CD8-positive, alpha-beta memory T cell (primary cell): ENCODE measurements at regions not wholly inside any gene's neighbourhood (a gene's known extent, or its start where the extent isn't known, plus 50 kb on each side); places are given as distances from the start of the nearest gene placed in this dataset.

ENCODE experiments used
- CTCF ChIA-PET: fragments of 350-600 bp; sonication (Branson Sonifier 250); formaldehyde crosslinking; loops from one replicate; lab custom pipeline; 2021; ENCODE audit warnings: antibody characterized with exemption; lab: Charles Lee
- POLR2A ChIA-PET: fragments of 350-600 bp; sonication (Branson Sonifier 250); formaldehyde crosslinking; loops from one replicate; lab custom pipeline; 2021; ENCODE audit warnings: antibody characterized with exemption; lab: Charles Lee
- DNase-seq, 5 donors: peaks; one replicate each; pipeline versions ENCODE4 v3.0.0 to v3.0.0-alpha.2; 2020 to 2022; ENCODE audit warnings: mixed read lengths in 1 of 5
- H3K27ac ChIP-seq: one replicate; pipeline ENCODE4 v1.7.0; 2013; ENCODE audit warnings: low read depth, mild to moderate bottlenecking, low read length, moderate library complexity
- H3K27me3 ChIP-seq: 2 replicates; pipeline ENCODE4 v1.7.0; 2013; ENCODE audit warnings: low read length, mild to moderate bottlenecking; ENCODE audit not compliant: insufficient read depth, poor library complexity, severe bottlenecking
- H3K36me3 ChIP-seq: 2 replicates; pipeline ENCODE4 v1.7.0; 2013; ENCODE audit warnings: mild to moderate bottlenecking, low read length, moderate library complexity; ENCODE audit not compliant: insufficient read depth
- H3K4me1 ChIP-seq: 2 replicates; pipeline ENCODE4 v1.7.0; 2013; ENCODE audit warnings: mild to moderate bottlenecking, low read length, moderate library complexity; ENCODE audit not compliant: insufficient read depth
- H3K4me3 ChIP-seq: 2 replicates; pipeline ENCODE4 v1.7.0; 2013; ENCODE audit warnings: mild to moderate bottlenecking, low read length
- H3K9me3 ChIP-seq: 2 replicates; pipeline ENCODE4 v1.7.0; 2013; ENCODE audit warnings: mild to moderate bottlenecking, low read length
- H3K27ac Mint-ChIP-seq, 8 donors: one replicate each; pipeline ENCODE4 v1.8.0; 2020 to 2021; ENCODE audit warnings: mixed read lengths in 8 of 8, mild to moderate bottlenecking in 6 of 8, inconsistent platforms in 3 of 8, moderate library complexity in 3 of 8
- H3K27me3 Mint-ChIP-seq, 2 donors: one replicate each; pipeline ENCODE4 v1.8.0; 2020 to 2021; ENCODE audit warnings: mixed read lengths in 2 of 2, mild to moderate bottlenecking in 1 of 2, moderate library complexity in 1 of 2
- H3K36me3 Mint-ChIP-seq, 3 donors: one replicate each; pipeline ENCODE4 v1.8.0; 2020 to 2021; ENCODE audit warnings: mixed read lengths in 3 of 3, inconsistent platforms in 1 of 3, mild to moderate bottlenecking in 1 of 3
- H3K4me1 Mint-ChIP-seq, 3 donors: one replicate each; pipeline ENCODE4 v1.8.0; 2020 to 2021; ENCODE audit warnings: mixed read lengths in 3 of 3, inconsistent platforms in 1 of 3, mild to moderate bottlenecking in 1 of 3
- H3K4me3 Mint-ChIP-seq, 7 donors: one replicate each; pipeline ENCODE4 v1.8.0; 2020 to 2021; ENCODE audit warnings: mixed read lengths in 7 of 7, mild to moderate bottlenecking in 6 of 7, moderate library complexity in 4 of 7, inconsistent platforms in 2 of 7
- H3K9me3 Mint-ChIP-seq, 5 donors: one replicate each; pipeline ENCODE4 v1.8.0; 2020 to 2022; ENCODE audit warnings: mixed read lengths in 5 of 5, mild to moderate bottlenecking in 3 of 5, moderate library complexity in 2 of 5, inconsistent platforms in 1 of 5

- H3K4me1 ChIP-seq, result no peaks in the 10 kb centered on the region
- no peaks in the 10 kb centered on the region for H3K9me3 ChIP-seq
- Mint-ChIP-seq H3K4me3 (no peak overlapping the region), H3K27me3 (peaks cover 0 to 7% of the 10 kb centered on the region in 2 donors), H3K4me1 (no peaks in the 10 kb centered on the region), H3K27ac (no peak overlapping the region), H3K36me3 (no peaks in the 10 kb centered on the region), H3K9me3 (no peaks in the 10 kb centered on the region)
- H3K4me3 ChIP-seq, result no peak overlapping the region
- no peak overlapping the region for H3K27ac ChIP-seq
- ChIA-PET CTCF (no interaction called here), POLR2A (no interaction called here)
- DNase-seq, result no peak
- no peaks in the 10 kb centered on the region for H3K27me3 ChIP-seq
- no peaks in the 10 kb centered on the region for H3K36me3 ChIP-seq
Observed at GRCh38 chr3:34292605-34293300, 494.3 kb downstream of the PDCD6IP start.

GRCh38 chr3:34294240-34294639, 495.8 kb downstream of the PDCD6IP start:
- Mint-ChIP-seq H3K4me3 (no peak overlapping the region), H3K36me3 (no peaks in the 10 kb centered on the region), H3K27ac (no peak overlapping the region), H3K9me3 (no peaks in the 10 kb centered on the region), H3K27me3 (peaks cover 0 to 6% of the 10 kb centered on the region in 2 donors), H3K4me1 (no peaks in the 10 kb centered on the region)
- H3K4me3 ChIP-seq, result no peak overlapping the region
- POLR2A ChIA-PET, result no interaction called here
- no peaks in the 10 kb centered on the region for H3K27me3 ChIP-seq
- no peaks in the 10 kb centered on the region for H3K36me3 ChIP-seq
- no peak for DNase-seq
- no peaks in the 10 kb centered on the region for H3K9me3 ChIP-seq
- no peaks in the 10 kb centered on the region for H3K4me1 ChIP-seq
- CTCF ChIA-PET, result no interaction called here
- no peak overlapping the region for H3K27ac ChIP-seq

GRCh38 chr3:34296796-34297195, 498.4 kb downstream of the PDCD6IP start:
- Histone ChIP-seq H3K27me3 (no peaks in the 10 kb centered on the region), H3K27ac (no peak overlapping the region), H3K36me3 (no peaks in the 10 kb centered on the region), H3K9me3 (no peaks in the 10 kb centered on the region), H3K4me1 (no peaks in the 10 kb centered on the region), H3K4me3 (no peak overlapping the region)
- no peak overlapping the region for H3K27ac Mint-ChIP-seq
- no peak for DNase-seq
- CTCF ChIA-PET, result no interaction called here
- POLR2A ChIA-PET, result no interaction called here
- no peaks in the 10 kb centered on the region for H3K36me3 Mint-ChIP-seq
- no peak overlapping the region for H3K4me3 Mint-ChIP-seq
- H3K27me3 Mint-ChIP-seq, result peaks cover 0 to 6% of the 10 kb centered on the region in 2 donors
- no peaks in the 10 kb centered on the region for H3K4me1 Mint-ChIP-seq
- no peaks in the 10 kb centered on the region for H3K9me3 Mint-ChIP-seq

- Mint-ChIP-seq H3K4me1 (no peaks in the 10 kb centered on the region), H3K9me3 (no peaks in the 10 kb centered on the region), H3K27me3 (peaks cover 0 to 9% of the 10 kb centered on the region in 2 donors), H3K27ac (no peak overlapping the region), H3K4me3 (no peak overlapping the region), H3K36me3 (no peaks in the 10 kb centered on the region)
- no peaks in the 10 kb centered on the region for H3K36me3 ChIP-seq
- H3K4me3 ChIP-seq, result no peak overlapping the region
- POLR2A ChIA-PET, result no interaction called here
- no peaks in the 10 kb centered on the region for H3K27me3 ChIP-seq
- H3K9me3 ChIP-seq, result no peaks in the 10 kb centered on the region
- H3K4me1 ChIP-seq, result no peaks in the 10 kb centered on the region
- CTCF ChIA-PET, result no interaction called here
- H3K27ac ChIP-seq, result no peak overlapping the region
- no peak for DNase-seq
Observed at GRCh38 chr3:34298653-34299052, 500.2 kb downstream of the PDCD6IP start.

DNA sequence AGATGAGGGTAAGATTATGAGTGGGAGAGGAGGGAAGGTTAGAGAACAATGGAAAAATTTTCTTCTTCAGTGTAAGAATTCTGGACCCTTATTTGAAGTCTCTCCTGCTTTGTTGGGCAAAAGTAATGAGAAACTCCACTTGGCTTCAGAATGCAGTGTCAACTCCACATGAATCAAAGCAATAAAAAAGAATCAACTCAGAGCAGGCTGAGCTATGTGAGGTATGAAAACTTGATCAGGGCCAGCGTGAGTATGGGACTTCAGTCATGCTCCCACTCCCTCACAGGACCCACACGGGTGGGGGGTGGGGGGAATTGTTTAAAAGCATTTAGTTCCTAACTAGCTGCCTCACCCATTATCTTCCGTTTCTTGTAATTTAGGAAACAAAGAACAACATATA, 502.2 kb downstream of the PDCD6IP start:
- no peaks in the 10 kb centered on the region for H3K36me3 Mint-ChIP-seq
- no peaks in the 10 kb centered on the region for H3K4me1 ChIP-seq
- H3K27me3 ChIP-seq, result no peaks in the 10 kb centered on the region
- H3K27ac Mint-ChIP-seq, result no peak overlapping the region
- H3K4me3 ChIP-seq, result no peak overlapping the region
- no peak overlapping the region for H3K27ac ChIP-seq
- H3K9me3 Mint-ChIP-seq, result no peaks in the 10 kb centered on the region
- peaks cover 0 to 9% of the 10 kb centered on the region in 2 donors for H3K27me3 Mint-ChIP-seq
- ChIA-PET CTCF (no interaction called here), POLR2A (no interaction called here)
- no peaks in the 10 kb centered on the region for H3K9me3 ChIP-seq
- H3K4me1 Mint-ChIP-seq, result peaks cover 0 to 3% (median 2%) of the 10 kb centered on the region in 3 donors
- H3K36me3 ChIP-seq, result no peaks in the 10 kb centered on the region
- no peak overlapping the region for H3K4me3 Mint-ChIP-seq
- DNase-seq, result no peak

DNA sequence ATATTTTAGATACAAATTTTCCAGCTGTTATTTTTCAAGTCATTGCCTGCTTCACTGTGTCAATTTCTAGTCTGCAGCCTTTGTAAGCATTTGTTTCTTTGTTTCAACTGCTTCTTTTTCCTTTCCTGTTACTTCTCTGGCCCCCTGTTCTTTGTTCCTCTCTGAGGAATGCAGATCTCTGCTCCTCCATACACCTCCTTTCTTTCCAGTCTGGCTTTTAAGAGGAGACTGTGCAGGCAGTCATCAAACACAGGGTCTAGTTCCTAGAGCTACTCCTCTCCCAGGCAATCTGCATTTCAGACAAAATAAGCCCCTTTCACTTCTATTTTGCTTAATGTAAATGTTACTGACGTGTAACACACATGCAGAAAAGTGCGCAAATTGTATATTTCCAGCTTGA, 502.9 kb downstream of the PDCD6IP start:
- Histone ChIP-seq H3K27ac (no peak overlapping the region), H3K36me3 (no peaks in the 10 kb centered on the region), H3K4me1 (no peaks in the 10 kb centered on the region), H3K9me3 (no peaks in the 10 kb centered on the region), H3K27me3 (no peaks in the 10 kb centered on the region), H3K4me3 (no peak overlapping the region)
- CTCF ChIA-PET, result no interaction called here
- DNase-seq, result no peak
- POLR2A ChIA-PET, result no interaction called here
- Mint-ChIP-seq H3K4me1 (peaks cover 0 to 3% (median 2%) of the 10 kb centered on the region in 3 donors), H3K4me3 (no peak overlapping the region), H3K27me3 (peaks cover 0 to 9% of the 10 kb centered on the region in 2 donors), H3K9me3 (no peaks in the 10 kb centered on the region), H3K27ac (no peak overlapping the region), H3K36me3 (no peaks in the 10 kb centered on the region)

GRCh38 chr3:34305266-34305665, 506.8 kb downstream of the PDCD6IP start:
- no peak overlapping the region for H3K4me3 ChIP-seq
- no peak overlapping the region for H3K27ac ChIP-seq
- POLR2A ChIA-PET, result no interaction called here
- no peaks in the 10 kb centered on the region for H3K4me1 ChIP-seq
- CTCF ChIA-PET, result no interaction called here
- H3K27me3 ChIP-seq, result no peaks in the 10 kb centered on the region
- no peaks in the 10 kb centered on the region for H3K9me3 Mint-ChIP-seq
- H3K36me3 Mint-ChIP-seq, result no peaks in the 10 kb centered on the region
- peak overlapping the region in 1 of 8 donors; percentile 6 for H3K27ac Mint-ChIP-seq
- no peak for DNase-seq
- no peak overlapping the region for H3K4me3 Mint-ChIP-seq
- H3K9me3 ChIP-seq, result no peaks in the 10 kb centered on the region
- no peaks in the 10 kb centered on the region for H3K36me3 ChIP-seq
- peaks cover 0 to 3% (median 2%) of the 10 kb centered on the region in 3 donors for H3K4me1 Mint-ChIP-seq
- peaks cover 0 to 4% of the 10 kb centered on the region in 2 donors for H3K27me3 Mint-ChIP-seq

GRCh38 chr3:34312684-34313083, 514.3 kb downstream of the PDCD6IP start:
- Histone ChIP-seq H3K27ac (no peak overlapping the region), H3K9me3 (no peaks in the 10 kb centered on the region), H3K4me1 (no peaks in the 10 kb centered on the region), H3K27me3 (no peaks in the 10 kb centered on the region), H3K36me3 (no peaks in the 10 kb centered on the region), H3K4me3 (no peak overlapping the region)
- ChIA-PET POLR2A (no interaction called here), CTCF (no interaction called here)
- peaks cover 0 to under 1% (median 0%) of the 10 kb centered on the region in 5 donors for H3K9me3 Mint-ChIP-seq
- H3K4me3 Mint-ChIP-seq, result no peak overlapping the region
- H3K27ac Mint-ChIP-seq, result no peak overlapping the region
- H3K36me3 Mint-ChIP-seq, result no peaks in the 10 kb centered on the region
- DNase-seq, result no peak
- H3K27me3 Mint-ChIP-seq, result no peaks in the 10 kb centered on the region
- H3K4me1 Mint-ChIP-seq, result no peaks in the 10 kb centered on the region
